K562 (cell line): ENCODE measurements at regions not wholly inside any gene's neighbourhood (a gene's known extent, or its start where the extent isn't known, plus 50 kb on each side); places are given as distances from the start of the nearest gene placed in this dataset.

Source experiments
- ATAC-seq: fragments of 200-7000 bp; cut with Tn5 transposase; 3 replicates; pipeline ENCODE4 v1.9.1; 2020; ENCODE audit warnings: moderate library complexity
- BruUV-seq: library from RNA; stranded (reverse); fragments of 400-500 nt; replicated peaks from 2 replicates; lab custom pipeline; 2021; lab: Mats Ljungman, UMichigan
- CTCF ChIA-PET: fragments of 300-600 bp; formaldehyde crosslinking; extraction: SDS; loops from one replicate; lab custom pipeline; 2021; ENCODE audit warnings: low intra/inter-chr PET ratio; lab: Yijun Ruan, JAX
- POLR2A ChIA-PET: fragments of 300-600, 350-650 bp; sonication (Branson Sonifier 250); formaldehyde crosslinking; extraction: SDS; loops from one replicate; lab custom pipeline; 2021; ENCODE audit warnings: antibody characterized with exemption, inconsistent platforms; lab: Yijun Ruan, JAX
- DNase-seq, 4 experiments: peaks; one replicate each; pipeline versions ENCODE4 v3.0.0 to v3.0.0-alpha.2; 2011 to 2018; ENCODE audit warnings: low spot score in 3 of 4, mixed read lengths in 3 of 4; ENCODE audit errors: extremely low read depth in 1 of 4
- FAIRE-seq: peaks from 2 replicates; lab custom pipeline; 2011; peaks lifted over from hg19 to GRCh38; lab: Jason Lieb, UNC
- H2AFZ ChIP-seq: 2 replicates; pipeline ENCODE4 v1.6.0; 2011; ENCODE audit warnings: low read depth, low read length, control low read depth, inconsistent platforms
- H3K27ac ChIP-seq: fragments of 200-600 bp; 3 replicates; pipeline ENCODE4 v1.8.0; 2011; ENCODE audit warnings: low read depth, mild to moderate bottlenecking, control low read depth, inconsistent platforms, low read length, moderate library complexity, mixed read lengths; ENCODE audit errors: extremely low read depth
- H3K27me3 ChIP-seq, 2 experiments: fragments of 300-600 bp in 1 of 2; 2 replicates in 1 of 2; 3 replicates in 1 of 2; pipeline versions ENCODE4 v1.6.0 to v1.8.0; 2011; ENCODE audit warnings: inconsistent platforms in 2 of 2, low read length in 2 of 2, mild to moderate bottlenecking in 1 of 2, mixed read lengths in 1 of 2, moderate library complexity in 1 of 2; ENCODE audit not compliant: control insufficient read depth in 2 of 2, insufficient read depth in 2 of 2
- H3K36me3 ChIP-seq: fragments of 300-600 bp; 3 replicates; pipeline ENCODE4 v1.8.0; 2011; ENCODE audit warnings: mild to moderate bottlenecking, low read length, inconsistent platforms; ENCODE audit not compliant: control insufficient read depth, insufficient read depth
- H3K4me1 ChIP-seq, 2 experiments: fragments of 200-600 bp in 1 of 2; replicated peaks in 1 of 2; 2 replicates in 1 of 2; 3 replicates in 1 of 2; pipeline versions ENCODE4 v1.5.1 to v1.8.0; 2011; ENCODE audit warnings: inconsistent platforms in 2 of 2, low read length in 2 of 2, mild to moderate bottlenecking in 1 of 2, mixed read lengths in 1 of 2, moderate library complexity in 1 of 2; ENCODE audit not compliant: control insufficient read depth in 2 of 2, insufficient read depth in 2 of 2
- H3K4me2 ChIP-seq: 2 replicates; pipeline ENCODE4 v1.6.1; 2011; ENCODE audit warnings: low read length, control low read depth, inconsistent platforms, mixed read lengths; ENCODE audit not compliant: insufficient read depth
- H3K4me3 ChIP-seq: fragments of 200-600 bp; sonication (generic), shearing (Covaris generic); 2 replicates; pipeline ENCODE4 v1.5.1; 2016; ENCODE audit warnings: control low read depth, inconsistent platforms
- H3K79me2 ChIP-seq: fragments of 200-600 bp; 3 replicates; pipeline ENCODE4 v1.8.0; 2011; ENCODE audit warnings: low read length, inconsistent platforms; ENCODE audit not compliant: control insufficient read depth, insufficient read depth
- H3K9ac ChIP-seq, 2 experiments: 2 replicates each; pipeline versions ENCODE4 v1.6.0 to v1.6.1; 2011; ENCODE audit warnings: low read depth in 2 of 2, low read length in 2 of 2, control low read depth in 1 of 2, inconsistent platforms in 1 of 2, mild to moderate bottlenecking in 1 of 2, mixed read lengths in 1 of 2; ENCODE audit not compliant: insufficient read depth in 1 of 2
- H3K9me1 ChIP-seq: one replicate; pipeline ENCODE4 v1.6.0; 2011; ENCODE audit warnings: inconsistent platforms, mild to moderate bottlenecking, low read length, moderate library complexity; ENCODE audit not compliant: control insufficient read depth, insufficient read depth
- H3K9me3 ChIP-seq: replicated peaks from 2 replicates; pipeline ENCODE4 v1.5.1; 2011; ENCODE audit warnings: low read depth, low read length, inconsistent platforms; ENCODE audit not compliant: control insufficient read depth, insufficient read depth
- H4K20me1 ChIP-seq: replicated peaks from 2 replicates; pipeline ENCODE4 v1.6.1; 2011; ENCODE audit warnings: low read length, inconsistent platforms, mixed read lengths; ENCODE audit not compliant: control insufficient read depth, insufficient read depth
- BRF1 ChIP-seq: IDR thresholded peaks from 3 replicates; pipeline ENCODE4 v1.6.1; 2011; ENCODE audit warnings: borderline replicate concordance, mild to moderate bottlenecking; ENCODE audit not compliant: insufficient read length; ENCODE audit errors: extremely low read depth
- E2F1 ChIP-seq: sonication (generic); formaldehyde crosslinking; IDR thresholded peaks from 2 replicates; pipeline ENCODE4 v1.8.1; 2023; ENCODE audit warnings: mild to moderate bottlenecking, missing genetic modification reagents, moderate library complexity
- HSF4 ChIP-seq: fragments of 250-450 bp; sonication (Bioruptor Pico); IDR thresholded peaks from 2 replicates; pipeline ENCODE4 v2.1.2; 2022; ENCODE audit warnings: mild to moderate bottlenecking, moderate library complexity, borderline replicate concordance
- MITF ChIP-seq: IDR thresholded peaks from 2 replicates; pipeline ENCODE4 v1.6.1; 2014; ENCODE audit warnings: antibody characterized with exemption
- MTA3 ChIP-seq: fragments of 450-650 bp; formaldehyde crosslinking; IDR thresholded peaks from 2 replicates; pipeline ENCODE4 v1.6.1; 2017; ENCODE audit warnings: mild to moderate bottlenecking, borderline replicate concordance
- NR4A1 ChIP-seq, 2 experiments: fragments of 250-450 bp in 1 of 2; fragments of 450-650 bp in 1 of 2; sonication (Bioruptor Pico) in 1 of 2; IDR thresholded peaks; 2 replicates each; pipeline versions ENCODE4 v1.4.0 to v1.6.1; 2016 to 2020; ENCODE audit warnings: mild to moderate bottlenecking in 2 of 2, missing compliant biosample characterization in 1 of 2, missing genetic modification characterization in 1 of 2, moderate library complexity in 1 of 2
- RBM14 ChIP-seq: fragments of 200-400 bp; formaldehyde crosslinking; IDR thresholded peaks from 2 replicates; pipeline ENCODE4 v1.6.1; 2018; ENCODE audit warnings: low read depth, mild to moderate bottlenecking, low read length, moderate library complexity, borderline replicate concordance; ENCODE audit not compliant: insufficient read depth
- SAFB2 ChIP-seq: fragments of 200-400 bp; formaldehyde crosslinking; IDR thresholded peaks from 2 replicates; pipeline ENCODE4 v1.6.1; 2018; ENCODE audit warnings: borderline replicate concordance, low read length, low read depth, moderate library complexity; ENCODE audit not compliant: severe bottlenecking
- SFPQ ChIP-seq: fragments of 200-400 bp; formaldehyde crosslinking; IDR thresholded peaks from 2 replicates; pipeline ENCODE4 v1.6.1; 2017; ENCODE audit warnings: mild to moderate bottlenecking, low read depth, low read length, moderate library complexity
- ZBED1 ChIP-seq: IDR thresholded peaks from 2 replicates; pipeline ENCODE4 v1.6.1; 2014
- ZNF23 ChIP-seq: fragments of 250-450 bp; sonication (Bioruptor Pico); IDR thresholded peaks from 2 replicates; pipeline ENCODE4 v1.4.0; 2020; ENCODE audit warnings: mild to moderate bottlenecking
- ZNF232 ChIP-seq: sonication (generic); formaldehyde crosslinking; IDR thresholded peaks from 2 replicates; pipeline ENCODE4 v1.8.0; 2022; ENCODE audit warnings: mild to moderate bottlenecking, missing genetic modification reagents
- ZNF24 ChIP-seq: fragments of 450-650 bp; IDR thresholded peaks from 2 replicates; pipeline ENCODE4 v1.6.1; 2016
- ZNF586 ChIP-seq: fragments of 450-650 bp; formaldehyde crosslinking; conservative IDR thresholded peaks from 2 replicates; pipeline ENCODE4 v1.4.0; 2020; ENCODE audit warnings: mild to moderate bottlenecking, moderate library complexity
- WGBS: fragments of 100-300 bp; shearing (Covaris generic); methylation state at CpG from one replicate; pipeline ENCODE4 v1.1.6; 2016; ENCODE audit warnings: low coverage, mixed read lengths; ENCODE audit not compliant: insufficient coverage; ENCODE audit errors: missing lambda C conversion rate; 5-methylcytosine and 5-hydroxymethylcytosine counted together
- in situ Hi-C: fragments of 300-500 bp; cut with MboI; formaldehyde crosslinking; loops from 4 replicates; pipeline ENCODE4 v1.15.0; 2018; ENCODE audit warnings: inconsistent platforms, mixed read lengths
- intact Hi-C: fragments of 100-400 bp; cut with micrococcal nuclease; formaldehyde crosslinking; loops from 2 replicates; pipeline ENCODE4 v1.14.2; 2022

GRCh38 chr6:77177470-77177869 is 285.8 kb downstream of the HTR1B start:
- no peak for FAIRE-seq
- no TSS peak for BruUV-seq
- ATAC-seq, result no peak

GRCh38 chr6:77173472-77174074 is 289.7 kb downstream of the HTR1B start:
- 2% methylated on average over 7 of the region's 7 CpGs for WGBS
- ATAC-seq, result no peak

More at GRCh38 chr6:77177470-77177869, 285.8 kb downstream of the HTR1B start:
- POLR2A ChIA-PET, result no interaction called here
- H3K4me1 ChIP-seq, result no peaks in the 10 kb centered on the region
- H4K20me1 ChIP-seq, result no peaks in the 10 kb centered on the region
- no peaks in the 10 kb centered on the region; the same call in 1 of the 2 replicates for H3K9me3 ChIP-seq
- no peak overlapping the region for H3K9ac ChIP-seq
- no peaks in the 10 kb centered on the region for H3K79me2 ChIP-seq
- no peaks in the 10 kb centered on the region for H3K9me1 ChIP-seq
- no peak overlapping the region for H2AFZ ChIP-seq
- DNase-seq, result no peak
- no peaks in the 10 kb centered on the region for H3K27me3 ChIP-seq
- no peak overlapping the region for H3K4me2 ChIP-seq
- CTCF ChIA-PET, result no interaction called here
- TF ChIP-seq ZBED1 (no peak), MTA3 (no peak), ZNF23 (CRISPR knock-in tag) (no peak), HSF4 (no peak), ZNF232 (CRISPR knock-in tag) (no peak), ZNF586 (CRISPR knock-in tag) (no peak), BRF1 (no peak)
- H3K4me3 ChIP-seq, result no peak overlapping the region
- H3K27ac ChIP-seq, result no peak overlapping the region
- in situ Hi-C loops, result loop anchor here (5.0 kb wide), 1 partner anchor 95 kb away; no protein-coding TSS in a partner anchor
- intact Hi-C loops, result no loop called here
- H3K36me3 ChIP-seq, result no peaks in the 10 kb centered on the region

More at GRCh38 chr6:77173472-77174074, 289.7 kb downstream of the HTR1B start:
- Histone ChIP-seq H3K4me2 (no peak overlapping the region), H3K9me3 (no peaks in the 10 kb centered on the region; the same call in 1 of the 2 replicates), H3K27me3 (no peaks in the 10 kb centered on the region), H3K9me1 (no peaks in the 10 kb centered on the region), H3K36me3 (no peaks in the 10 kb centered on the region), H3K4me3 (no peak overlapping the region), H2AFZ (no peak overlapping the region), H3K79me2 (no peaks in the 10 kb centered on the region), H3K27ac (no peak overlapping the region), H3K4me1 (no peaks in the 10 kb centered on the region), H3K9ac (no peak overlapping the region), H4K20me1 (no peaks in the 10 kb centered on the region)
- ChIA-PET POLR2A (no interaction called here), CTCF (no interaction called here)
- in situ Hi-C loops (no loop called here), intact Hi-C loops (no loop called here)
- TF ChIP-seq RBM14 (no peak), E2F1 (no peak), NR4A1 (CRISPR knock-in tag; IDR thresholded peaks at IDR 0.05) (no peak), NR4A1 (tag; IDR thresholded peaks at IDR 0.05) (no peak), SAFB2 (no peak), ZNF24 (no peak), MITF (no peak), SFPQ (no peak)
- DNase-seq (no peak), FAIRE-seq (no peak)
- no TSS peak for BruUV-seq
